DOHH2 (cell line): ENCODE measurements at regions not wholly inside any gene's neighbourhood (a gene's known extent, or its start where the extent isn't known, plus 50 kb on each side); places are given as distances from the start of the nearest gene placed in this dataset.

Experiments used
- EZH2phosphoT487 ChIP-seq: fragments of 200-600 bp; sonication (generic); IDR thresholded peaks from 2 replicates; pipeline ENCODE4 v1.6.1; 2017; ENCODE audit warnings: borderline replicate concordance, mild to moderate bottlenecking, antibody characterized with exemption, low read length, moderate library complexity, mixed read lengths
- TF ChIP-seq, protein P1 (sequence below): fragments of 200-600 bp; sonication (generic); IDR thresholded peaks from one replicate; pipeline ENCODE4 v1.5.1; 2014; ENCODE audit warnings: antibody characterized with exemption, mild to moderate bottlenecking, low read depth, low read length; ENCODE audit not compliant: poor library complexity, severe bottlenecking

GRCh38 chr5:167877924-167878323 lies 413.5 kb upstream of the WWC1 start:
- TF ChIP-seq, protein P1, sequence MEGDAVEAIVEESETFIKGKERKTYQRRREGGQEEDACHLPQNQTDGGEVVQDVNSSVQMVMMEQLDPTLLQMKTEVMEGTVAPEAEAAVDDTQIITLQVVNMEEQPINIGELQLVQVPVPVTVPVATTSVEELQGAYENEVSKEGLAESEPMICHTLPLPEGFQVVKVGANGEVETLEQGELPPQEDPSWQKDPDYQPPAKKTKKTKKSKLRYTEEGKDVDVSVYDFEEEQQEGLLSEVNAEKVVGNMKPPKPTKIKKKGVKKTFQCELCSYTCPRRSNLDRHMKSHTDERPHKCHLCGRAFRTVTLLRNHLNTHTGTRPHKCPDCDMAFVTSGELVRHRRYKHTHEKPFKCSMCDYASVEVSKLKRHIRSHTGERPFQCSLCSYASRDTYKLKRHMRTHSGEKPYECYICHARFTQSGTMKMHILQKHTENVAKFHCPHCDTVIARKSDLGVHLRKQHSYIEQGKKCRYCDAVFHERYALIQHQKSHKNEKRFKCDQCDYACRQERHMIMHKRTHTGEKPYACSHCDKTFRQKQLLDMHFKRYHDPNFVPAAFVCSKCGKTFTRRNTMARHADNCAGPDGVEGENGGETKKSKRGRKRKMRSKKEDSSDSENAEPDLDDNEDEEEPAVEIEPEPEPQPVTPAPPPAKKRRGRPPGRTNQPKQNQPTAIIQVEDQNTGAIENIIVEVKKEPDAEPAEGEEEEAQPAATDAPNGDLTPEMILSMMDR: no peak
- no peak for TF ChIP-seq EZH2phosphoT487
